ENCODE measurements at regions not wholly inside any gene's neighbourhood (a gene's known extent, or its start where the extent isn't known, plus 50 kb on each side); places are given as distances from the start of the nearest gene placed in this dataset.

- ATAC-seq (replicated peaks in 1 of 2) (no peak), DNase-seq (no peak)
- peaks cover 13% of the 10 kb centered on the region for H3K4me1 Mint-ChIP-seq (ENCODE audit: low read depth)
- peaks cover 66% of the 10 kb centered on the region for H3K27me3 Mint-ChIP-seq (ENCODE audit: low read depth)
- H3K36me3 Mint-ChIP-seq (ENCODE audit: insufficient read depth in 2 of 2) = no peaks in the 10 kb centered on the region
- H3K27ac Mint-ChIP-seq = no peak overlapping the region
- no peaks in the 10 kb centered on the region for H3K9me3 Mint-ChIP-seq
- H3K4me3 Mint-ChIP-seq = no peak overlapping the region
Measured at GRCh38 chr1:22350171-22350923, 101.3 kb upstream of the ZBTB40 start.

GRCh38 chr1:22350924-22351767 is 100.5 kb upstream of the ZBTB40 start:
- ATAC-seq (replicated peaks in 1 of 2) (no peak), DNase-seq (no peak)
- Mint-ChIP-seq H3K36me3 (ENCODE audit: insufficient read depth in 2 of 2) (no peaks in the 10 kb centered on the region), H3K4me3 (no peak overlapping the region), H3K9me3 (no peaks in the 10 kb centered on the region), H3K4me1 (ENCODE audit: low read depth) (peaks cover 13% of the 10 kb centered on the region), H3K27me3 (ENCODE audit: low read depth) (peaks cover 59% of the 10 kb centered on the region), H3K27ac (no peak overlapping the region)

- Mint-ChIP-seq H3K4me1 (ENCODE audit: low read depth) (peaks cover 13% of the 10 kb centered on the region), H3K36me3 (ENCODE audit: insufficient read depth in 2 of 2) (no peaks in the 10 kb centered on the region), H3K27ac (no peak overlapping the region), H3K9me3 (no peaks in the 10 kb centered on the region), H3K4me3 (no peak overlapping the region), H3K27me3 (ENCODE audit: low read depth) (peaks cover 54% of the 10 kb centered on the region)
- no peak for ATAC-seq (replicated peaks in 1 of 2)
- DNase-seq = no peak
Measured at GRCh38 chr1:22351768-22352080, 99.9 kb upstream of the ZBTB40 start.

GRCh38 chr1:22352355-22352754 is 99.3 kb upstream of the ZBTB40 start:
- H3K27ac Mint-ChIP-seq = no peak overlapping the region
- H3K4me1 Mint-ChIP-seq (ENCODE audit: low read depth) = peaks cover 13% of the 10 kb centered on the region
- H3K36me3 Mint-ChIP-seq (ENCODE audit: insufficient read depth in 2 of 2) = no peaks in the 10 kb centered on the region
- no peak for DNase-seq
- no peak overlapping the region for H3K4me3 Mint-ChIP-seq
- no peak for ATAC-seq (replicated peaks in 1 of 2)
- H3K27me3 Mint-ChIP-seq (ENCODE audit: low read depth) = peaks cover 57% of the 10 kb centered on the region
- no peaks in the 10 kb centered on the region for H3K9me3 Mint-ChIP-seq

GRCh38 chr1:22352896-22353295 is 98.8 kb upstream of the ZBTB40 start:
- Mint-ChIP-seq H3K36me3 (ENCODE audit: insufficient read depth in 2 of 2) (no peaks in the 10 kb centered on the region), H3K9me3 (no peaks in the 10 kb centered on the region), H3K27ac (no peak overlapping the region), H3K4me3 (no peak overlapping the region), H3K27me3 (ENCODE audit: low read depth) (peaks cover 55% of the 10 kb centered on the region), H3K4me1 (ENCODE audit: low read depth) (peaks cover 13% of the 10 kb centered on the region)
- DNase-seq (no peak), ATAC-seq (replicated peaks in 1 of 2) (no peak)

GRCh38 chr1:22359427-22359826 is 92.2 kb upstream of the ZBTB40 start:
- Mint-ChIP-seq H3K27me3 (ENCODE audit: low read depth) (peaks cover 29% of the 10 kb centered on the region), H3K4me1 (ENCODE audit: low read depth) (no peaks in the 10 kb centered on the region), H3K27ac (no peak overlapping the region), H3K36me3 (ENCODE audit: insufficient read depth in 2 of 2) (no peaks in the 10 kb centered on the region), H3K9me3 (no peaks in the 10 kb centered on the region), H3K4me3 (no peak overlapping the region)
- DNase-seq (no peak), ATAC-seq (replicated peaks in 1 of 2) (no peak)

- DNase-seq (no peak), ATAC-seq (replicated peaks in 1 of 2) (no peak)
- no peaks in the 10 kb centered on the region for H3K4me1 Mint-ChIP-seq (ENCODE audit: low read depth)
- H3K27ac Mint-ChIP-seq = no peak overlapping the region
- no peaks in the 10 kb centered on the region for H3K36me3 Mint-ChIP-seq (ENCODE audit: insufficient read depth in 2 of 2)
- H3K4me3 Mint-ChIP-seq = no peak overlapping the region
- H3K9me3 Mint-ChIP-seq = no peaks in the 10 kb centered on the region
- peaks cover 39% of the 10 kb centered on the region for H3K27me3 Mint-ChIP-seq (ENCODE audit: low read depth)
Measured at GRCh38 chr1:22362626-22363402, 88.8 kb upstream of the ZBTB40 start.

- Mint-ChIP-seq H3K9me3 (no peaks in the 10 kb centered on the region), H3K36me3 (ENCODE audit: insufficient read depth in 2 of 2) (no peaks in the 10 kb centered on the region), H3K27me3 (ENCODE audit: low read depth) (peaks cover 36% of the 10 kb centered on the region), H3K4me3 (no peak overlapping the region), H3K4me1 (ENCODE audit: low read depth) (no peaks in the 10 kb centered on the region), H3K27ac (no peak overlapping the region)
- DNase-seq = no peak
- ATAC-seq (replicated peaks in 1 of 2) = no peak
Measured at GRCh38 chr1:22363403-22364325, 88.0 kb upstream of the ZBTB40 start.

GRCh38 chr1:22364326-22364650 is 87.4 kb upstream of the ZBTB40 start:
- DNase-seq = no peak
- no peak overlapping the region for H3K27ac Mint-ChIP-seq
- no peaks in the 10 kb centered on the region for H3K4me1 Mint-ChIP-seq (ENCODE audit: low read depth)
- no peaks in the 10 kb centered on the region for H3K36me3 Mint-ChIP-seq (ENCODE audit: insufficient read depth in 2 of 2)
- H3K27me3 Mint-ChIP-seq (ENCODE audit: low read depth) = peaks cover 35% of the 10 kb centered on the region
- ATAC-seq (replicated peaks in 1 of 2) = no peak
- no peak overlapping the region for H3K4me3 Mint-ChIP-seq
- H3K9me3 Mint-ChIP-seq = no peaks in the 10 kb centered on the region

- no peak for ATAC-seq (replicated peaks in 1 of 2)
- H3K36me3 Mint-ChIP-seq (ENCODE audit: insufficient read depth in 2 of 2) = no peaks in the 10 kb centered on the region
- H3K4me3 Mint-ChIP-seq = no peak overlapping the region
- no peaks in the 10 kb centered on the region for H3K9me3 Mint-ChIP-seq
- no peaks in the 10 kb centered on the region for H3K4me1 Mint-ChIP-seq (ENCODE audit: low read depth)
- no peak for DNase-seq
- H3K27me3 Mint-ChIP-seq (ENCODE audit: low read depth) = peaks cover 40% of the 10 kb centered on the region
- no peak overlapping the region for H3K27ac Mint-ChIP-seq
Measured at GRCh38 chr1:22364764-22365163, 86.9 kb upstream of the ZBTB40 start.

GRCh38 chr1:22365331-22366295 is 86.0 kb upstream of the ZBTB40 start:
- Mint-ChIP-seq H3K27ac (no peak overlapping the region), H3K4me3 (no peak overlapping the region), H3K9me3 (no peaks in the 10 kb centered on the region), H3K36me3 (ENCODE audit: insufficient read depth in 2 of 2) (no peaks in the 10 kb centered on the region), H3K27me3 (ENCODE audit: low read depth) (peaks cover 40% of the 10 kb centered on the region), H3K4me1 (ENCODE audit: low read depth) (no peaks in the 10 kb centered on the region)
- DNase-seq (no peak), ATAC-seq (replicated peaks in 1 of 2) (no peak)

GRCh38 chr1:22366346-22366745 is 85.3 kb upstream of the ZBTB40 start:
- DNase-seq = no peak
- Mint-ChIP-seq H3K4me1 (ENCODE audit: low read depth) (no peaks in the 10 kb centered on the region), H3K36me3 (ENCODE audit: insufficient read depth in 2 of 2) (no peaks in the 10 kb centered on the region), H3K9me3 (no peaks in the 10 kb centered on the region), H3K27me3 (ENCODE audit: low read depth) (peaks cover 39% of the 10 kb centered on the region), H3K4me3 (no peak overlapping the region), H3K27ac (no peak overlapping the region)
- no peak for ATAC-seq (replicated peaks in 1 of 2)

Data from activated T-cell treated with anti-CD3 and anti-CD28 coated beads, Interleukin-2, amount 50 U/mL, for 72 hours (primary cell).